HL-60 (cell line): ENCODE measurements at regions not wholly inside any gene's neighbourhood (a gene's known extent, or its start where the extent isn't known, plus 50 kb on each side); places are given as distances from the start of the nearest gene placed in this dataset.

ENCODE experiments used
- CTCF ChIP-seq: IDR thresholded peaks from one replicate; pipeline ENCODE4 v1.5.1; 2011; ENCODE audit warnings: low read length, control low read depth, inconsistent platforms; ENCODE audit not compliant: insufficient read depth
- REST ChIP-seq: IDR thresholded peaks from 2 replicates; pipeline ENCODE4 v1.6.1; 2012; ENCODE audit warnings: low read depth; ENCODE audit not compliant: insufficient replicate concordance

GRCh38 chr4:159413306-159413943 lies 310.5 kb downstream of the RAPGEF2 start:
- TF ChIP-seq CTCF, result no peak
- TF ChIP-seq REST, result no peak
